ENCODE measurements at regions not wholly inside any gene's neighbourhood (a gene's known extent, or its start where the extent isn't known, plus 50 kb on each side); places are given as distances from the start of the nearest gene placed in this dataset.

DNA sequence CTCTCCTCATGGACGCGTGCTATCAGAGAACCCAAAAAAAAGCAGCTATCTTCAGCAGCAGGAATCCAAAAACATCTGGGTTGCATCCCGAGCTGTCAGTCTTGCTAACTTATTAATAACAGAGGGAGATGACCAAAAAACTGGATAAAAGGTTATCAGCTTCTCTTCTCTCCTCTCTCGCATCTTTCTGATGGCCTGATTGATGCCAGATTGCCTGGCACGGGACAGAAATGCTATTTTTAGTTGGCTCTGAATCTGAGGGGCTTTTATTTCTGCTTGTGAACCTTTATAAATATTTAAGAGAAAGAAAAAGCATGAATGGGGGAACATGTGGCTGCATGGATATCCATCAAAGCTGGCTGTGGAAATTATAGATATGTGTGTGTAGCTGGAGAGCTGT, 230.3 kb downstream of the ETS1 start:
- no peaks in the 10 kb centered on the region for H4K20me1 ChIP-seq (ENCODE audit: control insufficient read depth, insufficient read depth)
- no peaks in the 10 kb centered on the region for H3K27me3 ChIP-seq (replicated peaks in 1 of 2; ENCODE audit: control insufficient read depth in 2 of 2, insufficient read depth in 2 of 2, low read length in 1 of 2)
- no peaks in the 10 kb centered on the region for H3K9me3 ChIP-seq (replicated peaks; ENCODE audit: control insufficient read depth, insufficient read depth, low read length)
- no peak overlapping the region for H2AFZ ChIP-seq (ENCODE audit: control insufficient read depth, low read depth, low read length)
- ChIA-PET RAD21 (ENCODE audit: unreplicated experiment) (no interaction called here), CTCF (interaction anchor here (1.0 to 1.2 kb wide), 2 partner anchors 13 to 46 kb away, joined by 3 read pairs; no protein-coding TSS in a partner anchor), POLR2A (interaction anchor here (0.8 kb wide), 1 partner anchor 10 kb away, joined by 3 read pairs; no protein-coding TSS in a partner anchor), SMC1A (ENCODE audit: uncharacterized antibody, unreplicated experiment) (interaction anchor here (1.0 to 3.7 kb wide), 6 partner anchors 10 to 274 kb away, joined by 4 to 24 read pairs (median 6); no protein-coding TSS in a partner anchor)
- ATAC-seq (no peak), DNase-seq (ENCODE audit: low read depth, low spot score) (no peak), FAIRE-seq (no peak)
- no peaks in the 10 kb centered on the region for H3K36me3 ChIP-seq (ENCODE audit: control insufficient read depth in 2 of 2, insufficient read depth in 2 of 2, low read length in 1 of 2)
- no peak overlapping the region for H3K4me2 ChIP-seq (ENCODE audit: control insufficient read depth, insufficient read depth)
- H3K79me2 ChIP-seq (ENCODE audit: control insufficient read depth, insufficient read depth, low read length), result no peaks in the 10 kb centered on the region
- no peak for TF ChIP-seq TCF12 (IDR thresholded peaks at IDR 0.05; ENCODE audit: low read depth, low read length)
- no peak for TF ChIP-seq FOS (IDR thresholded peaks at IDR 0.05; ENCODE audit: borderline replicate concordance, extremely low read depth, insufficient read length)
- TF ChIP-seq SMARCA5 (IDR thresholded peaks at IDR 0.05), result no peak
- no peak for TF ChIP-seq SREBF1 (IDR thresholded peaks at IDR 0.05; ENCODE audit: low read length)
- TF ChIP-seq BCL11A (IDR thresholded peaks at IDR 0.05; ENCODE audit: low read depth, low read length), result no peak
- TF ChIP-seq RAD21 (IDR thresholded peaks at IDR 0.05; ENCODE audit: insufficient read depth, low read depth, low read length), result no peak
- no peaks in the 10 kb centered on the region for H3K4me1 ChIP-seq (ENCODE audit: control insufficient read depth, insufficient read depth, low read length)
- no peak overlapping the region for H3K27ac ChIP-seq (ENCODE audit: control insufficient read depth, insufficient read depth)
- in situ Hi-C loops (cut with MboI), result no loop called here
- no peak overlapping the region for H3K9ac ChIP-seq (ENCODE audit: control insufficient read depth, insufficient read depth, low read length)
- BruUV-seq (replicated peaks), result no TSS peak
- no peak overlapping the region for H3K4me3 ChIP-seq
- WGBS (ENCODE audit: insufficient coverage, insufficient replicate concordance, low lambda C conversion rate, missing lambda C conversion rate), result 59% methylated on average over 5 of the region's 5 CpGs
- intact Hi-C loops (cut with micrococcal nuclease; ENCODE audit: unreplicated experiment), result no loop called here

- no peaks in the 10 kb centered on the region for H3K79me2 ChIP-seq (ENCODE audit: control insufficient read depth, insufficient read depth, low read length)
- no peaks in the 10 kb centered on the region for H3K9me3 ChIP-seq (replicated peaks; ENCODE audit: control insufficient read depth, insufficient read depth, low read length)
- H3K9ac ChIP-seq (ENCODE audit: control insufficient read depth, insufficient read depth, low read length), result no peak overlapping the region
- 68% methylated on average over 2 of the region's 2 CpGs for WGBS (ENCODE audit: insufficient coverage, insufficient replicate concordance, low lambda C conversion rate, missing lambda C conversion rate)
- H3K36me3 ChIP-seq (ENCODE audit: control insufficient read depth in 2 of 2, insufficient read depth in 2 of 2, low read length in 1 of 2), result no peaks in the 10 kb centered on the region
- ChIA-PET RAD21 (ENCODE audit: unreplicated experiment) (no interaction called here), CTCF (interaction anchor here (1.8 kb wide), 1 partner anchor 11 kb away, joined by 4 read pairs; no protein-coding TSS in a partner anchor), SMC1A (ENCODE audit: uncharacterized antibody, unreplicated experiment) (interaction anchor here (0.6 to 3.7 kb wide), 5 partner anchors 11 to 275 kb away, joined by 3 to 24 read pairs (median 6); no protein-coding TSS in a partner anchor), POLR2A (no interaction called here)
- in situ Hi-C loops (cut with MboI), result no loop called here
- no peaks in the 10 kb centered on the region for H3K27me3 ChIP-seq (replicated peaks in 1 of 2; ENCODE audit: control insufficient read depth in 2 of 2, insufficient read depth in 2 of 2, low read length in 1 of 2)
- FAIRE-seq (no peak), DNase-seq (ENCODE audit: low read depth, low spot score) (no peak), ATAC-seq (no peak)
- H2AFZ ChIP-seq (ENCODE audit: control insufficient read depth, low read depth, low read length), result no peak overlapping the region
- H3K27ac ChIP-seq (ENCODE audit: control insufficient read depth, insufficient read depth), result no peak overlapping the region
- no peak overlapping the region for H3K4me3 ChIP-seq
- BruUV-seq (replicated peaks), result no TSS peak
- no peak overlapping the region for H3K4me2 ChIP-seq (ENCODE audit: control insufficient read depth, insufficient read depth)
- no peaks in the 10 kb centered on the region for H4K20me1 ChIP-seq (ENCODE audit: control insufficient read depth, insufficient read depth)
- intact Hi-C loops (cut with micrococcal nuclease; ENCODE audit: unreplicated experiment), result no loop called here
- no peaks in the 10 kb centered on the region for H3K4me1 ChIP-seq (ENCODE audit: control insufficient read depth, insufficient read depth, low read length)
- TF ChIP-seq RELA (IDR thresholded peaks at IDR 0.05; ENCODE audit: borderline replicate concordance, partially characterized antibody) (no peak), CBX5 (IDR thresholded peaks at IDR 0.05; ENCODE audit: low read depth) (no peak), ATF7 (IDR thresholded peaks at IDR 0.05; ENCODE audit: low read depth) (no peak), HDGF (IDR thresholded peaks at IDR 0.05) (no peak), CREB1 (IDR thresholded peaks at IDR 0.05; ENCODE audit: low read depth) (no peak), SIX5 (IDR thresholded peaks at IDR 0.05; ENCODE audit: low read depth, low read length, severe bottlenecking) (no peak), TCF12 (IDR thresholded peaks at IDR 0.05; ENCODE audit: low read depth, low read length) (no peak), RAD21 (IDR thresholded peaks at IDR 0.05; ENCODE audit: insufficient read depth, low read depth, low read length) (no peak), MXI1 (IDR thresholded peaks at IDR 0.05; ENCODE audit: low read depth, low read length) (no peak)
- TF ChIP-seq, protein P1, sequence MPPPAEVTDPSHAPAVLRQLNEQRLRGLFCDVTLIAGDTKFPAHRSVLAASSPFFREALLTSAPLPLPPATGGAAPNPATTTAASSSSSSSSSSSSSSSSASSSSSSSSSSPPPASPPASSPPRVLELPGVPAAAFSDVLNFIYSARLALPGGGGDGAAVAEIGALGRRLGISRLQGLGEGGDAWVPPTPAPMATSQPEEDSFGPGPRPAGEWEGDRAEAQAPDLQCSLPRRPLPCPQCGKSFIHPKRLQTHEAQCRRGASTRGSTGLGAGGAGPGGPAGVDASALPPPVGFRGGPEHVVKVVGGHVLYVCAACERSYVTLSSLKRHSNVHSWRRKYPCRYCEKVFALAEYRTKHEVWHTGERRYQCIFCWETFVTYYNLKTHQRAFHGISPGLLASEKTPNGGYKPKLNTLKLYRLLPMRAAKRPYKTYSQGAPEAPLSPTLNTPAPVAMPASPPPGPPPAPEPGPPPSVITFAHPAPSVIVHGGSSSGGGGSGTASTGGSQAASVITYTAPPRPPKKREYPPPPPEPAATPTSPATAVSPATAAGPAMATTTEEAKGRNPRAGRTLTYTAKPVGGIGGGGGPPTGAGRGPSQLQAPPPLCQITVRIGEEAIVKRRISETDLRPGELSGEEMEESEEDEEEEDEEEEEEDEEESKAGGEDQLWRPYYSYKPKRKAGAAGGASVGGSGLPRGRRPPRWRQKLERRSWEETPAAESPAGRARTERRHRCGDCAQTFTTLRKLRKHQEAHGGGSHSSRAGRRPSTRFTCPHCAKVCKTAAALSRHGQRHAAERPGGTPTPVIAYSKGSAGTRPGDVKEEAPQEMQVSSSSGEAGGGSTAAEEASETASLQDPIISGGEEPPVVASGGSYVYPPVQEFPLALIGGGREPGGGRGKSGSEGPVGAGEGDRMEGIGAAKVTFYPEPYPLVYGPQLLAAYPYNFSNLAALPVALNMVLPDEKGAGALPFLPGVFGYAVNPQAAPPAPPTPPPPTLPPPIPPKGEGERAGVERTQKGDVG (CRISPR knock-in tag; IDR thresholded peaks at IDR 0.05), result no peak
- TF ChIP-seq, protein P2, sequence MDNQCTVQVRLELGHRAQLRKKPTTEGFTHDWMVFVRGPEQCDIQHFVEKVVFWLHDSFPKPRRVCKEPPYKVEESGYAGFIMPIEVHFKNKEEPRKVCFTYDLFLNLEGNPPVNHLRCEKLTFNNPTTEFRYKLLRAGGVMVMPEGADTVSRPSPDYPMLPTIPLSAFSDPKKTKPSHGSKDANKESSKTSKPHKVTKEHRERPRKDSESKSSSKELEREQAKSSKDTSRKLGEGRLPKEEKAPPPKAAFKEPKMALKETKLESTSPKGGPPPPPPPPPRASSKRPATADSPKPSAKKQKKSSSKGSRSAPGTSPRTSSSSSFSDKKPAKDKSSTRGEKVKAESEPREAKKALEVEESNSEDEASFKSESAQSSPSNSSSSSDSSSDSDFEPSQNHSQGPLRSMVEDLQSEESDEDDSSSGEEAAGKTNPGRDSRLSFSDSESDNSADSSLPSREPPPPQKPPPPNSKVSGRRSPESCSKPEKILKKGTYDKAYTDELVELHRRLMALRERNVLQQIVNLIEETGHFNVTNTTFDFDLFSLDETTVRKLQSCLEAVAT (IDR thresholded peaks at IDR 0.05), result no peak
Measured at GRCh38 chr11:128355558-128355957, 231.8 kb downstream of the ETS1 start.

Measured in GM12878 (cell line).